ENCODE measurements at regions not wholly inside any gene's neighbourhood (a gene's known extent, or its start where the extent isn't known, plus 50 kb on each side); places are given as distances from the start of the nearest gene placed in this dataset.

- no peak for DNase-seq
Observed at GRCh38 chr5:61969755-61970154, 336.3 kb upstream of the KIF2A start.

DNA sequence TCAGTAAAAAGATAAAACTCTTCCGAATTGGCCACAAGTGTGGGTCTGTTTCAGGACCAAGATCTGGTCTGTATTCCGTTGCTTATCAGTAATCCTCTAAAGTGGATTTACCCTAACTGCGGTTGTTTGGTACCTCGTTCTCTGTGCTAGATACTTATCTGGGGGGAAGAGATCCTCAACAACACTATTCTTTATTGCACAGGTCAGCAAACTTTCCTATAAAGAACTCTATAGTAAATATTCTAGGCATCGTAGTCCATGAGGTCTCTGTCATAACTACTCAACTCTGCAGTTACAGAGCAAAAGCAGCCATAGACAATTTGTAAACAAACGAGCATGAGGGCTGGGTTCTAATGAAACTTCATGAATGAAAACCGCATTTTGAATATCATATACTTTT lies 335.8 kb upstream of the KIF2A start:
- no peak for DNase-seq

DNA sequence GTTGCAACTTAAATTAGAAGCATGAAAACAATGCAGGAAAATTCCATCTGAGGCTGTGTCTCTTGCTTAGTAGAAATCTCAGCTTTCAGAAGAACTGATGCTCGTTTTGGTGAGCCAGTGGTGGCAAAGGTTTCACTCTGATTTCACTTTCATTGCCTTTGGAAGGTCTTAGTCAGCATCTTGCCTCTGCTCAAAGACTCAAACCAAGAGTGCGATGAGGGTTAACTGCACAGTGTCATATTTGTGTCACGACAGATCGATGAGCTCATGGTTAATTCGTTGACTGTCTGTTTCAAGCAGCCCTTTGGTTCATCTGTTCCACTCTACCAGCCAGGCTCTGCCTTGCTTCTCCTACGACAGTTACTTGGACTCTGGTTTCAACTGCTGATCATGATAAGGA lies 331.3 kb upstream of the KIF2A start:
- DNase-seq, result no peak

DNA sequence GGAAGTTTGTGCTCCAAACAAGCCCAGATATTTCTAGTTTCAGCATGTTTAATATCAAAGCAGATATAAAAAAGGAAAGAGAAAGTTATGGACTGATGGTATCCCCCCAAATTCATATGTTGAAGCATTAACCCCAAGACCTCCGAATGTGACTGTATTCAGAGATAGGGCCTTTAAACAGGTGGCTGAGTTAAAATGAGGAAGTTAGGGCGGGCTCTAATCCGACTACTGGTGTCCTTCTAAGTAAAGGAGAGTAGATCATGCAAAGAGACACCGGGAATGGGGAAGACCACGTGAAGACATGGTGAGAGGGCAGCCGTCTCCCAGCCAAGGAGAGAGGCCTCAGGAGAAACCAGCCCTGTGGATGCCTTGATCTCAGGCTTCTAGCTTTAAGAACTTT lies 324.1 kb upstream of the KIF2A start:
- DNase-seq, result no peak

DNA sequence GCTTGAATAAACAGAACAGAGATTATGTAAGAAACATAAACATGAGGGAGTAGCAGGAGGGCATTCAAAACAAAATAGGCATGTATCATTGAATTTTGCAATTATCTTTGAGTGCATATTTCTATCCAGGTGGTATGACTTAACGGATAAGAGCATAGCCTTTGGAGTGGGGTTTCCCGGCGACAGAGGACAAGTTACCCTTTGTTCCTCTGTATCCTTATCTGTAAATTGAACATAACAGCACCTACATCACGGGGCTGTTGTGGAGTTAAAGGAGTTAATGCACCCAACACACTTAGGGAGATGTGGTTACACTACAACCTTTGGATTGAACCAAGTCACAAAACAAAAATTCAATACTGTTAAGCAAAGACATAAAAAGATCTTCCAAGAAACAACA lies 314.6 kb upstream of the KIF2A start:
- no peak for DNase-seq

DNA sequence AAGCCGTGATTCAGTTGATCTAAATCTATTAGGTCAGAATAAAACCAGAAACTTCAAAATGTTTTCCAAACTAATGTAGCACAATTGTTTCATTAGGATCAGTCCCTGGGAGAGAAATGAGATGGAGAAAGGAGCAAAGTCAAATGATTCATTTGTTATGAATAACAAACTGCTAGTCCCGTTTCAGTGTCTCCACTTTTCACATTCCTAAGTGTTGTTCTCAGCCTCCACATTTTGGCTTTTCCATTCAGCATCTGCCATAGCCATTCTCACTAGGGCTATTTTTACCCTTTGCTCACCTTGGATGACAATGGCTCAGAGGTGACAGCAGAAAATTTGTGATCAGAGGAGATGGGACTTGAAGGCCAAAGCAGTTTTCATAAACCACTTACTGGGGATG lies 314.1 kb upstream of the KIF2A start:
- no peak for DNase-seq

GRCh38 chr5:61993295-61993927 lies 312.6 kb upstream of the KIF2A start:
- no peak for DNase-seq

- DNase-seq, result no peak
Observed at GRCh38 chr5:61994171-61994570, 311.8 kb upstream of the KIF2A start.

DNA sequence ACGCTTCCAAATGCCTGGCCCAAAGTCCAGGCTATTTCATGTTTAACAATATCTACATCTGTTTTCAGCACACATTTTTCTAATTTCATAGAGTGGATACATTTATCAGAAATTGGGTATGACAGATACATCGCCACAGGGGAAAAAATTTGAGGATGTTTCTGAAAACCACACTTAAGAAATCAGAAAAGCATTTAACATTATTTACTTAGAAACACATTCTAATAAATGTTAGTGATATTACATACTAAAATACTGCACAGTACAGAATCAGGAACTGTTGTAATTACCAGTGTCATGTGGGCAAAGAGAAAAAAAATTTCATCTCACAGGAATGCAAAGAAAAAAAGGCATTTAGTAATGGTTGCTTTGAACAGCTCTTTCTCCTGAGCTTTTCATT lies 310.5 kb upstream of the KIF2A start:
- DNase-seq, result no peak

DNA sequence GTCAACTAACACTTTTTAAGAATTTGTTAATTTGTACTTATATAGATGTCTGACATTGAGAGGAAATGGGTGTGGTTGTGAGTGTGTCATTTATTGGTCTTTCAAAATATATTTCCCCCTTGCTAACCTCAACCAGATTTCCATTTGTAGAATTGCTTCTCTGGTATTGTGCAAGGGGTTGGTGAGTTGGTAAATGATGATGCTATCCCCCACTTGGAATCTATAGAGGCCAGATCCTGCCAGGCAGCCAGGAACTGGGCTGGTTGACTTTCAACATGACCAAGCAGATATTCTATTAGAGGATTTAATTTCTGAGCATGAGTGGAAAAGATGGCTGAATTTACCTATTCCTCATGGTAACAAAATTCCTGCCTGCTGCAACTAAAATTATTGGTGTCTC lies 306.6 kb upstream of the KIF2A start:
- DNase-seq, result no peak

DNA sequence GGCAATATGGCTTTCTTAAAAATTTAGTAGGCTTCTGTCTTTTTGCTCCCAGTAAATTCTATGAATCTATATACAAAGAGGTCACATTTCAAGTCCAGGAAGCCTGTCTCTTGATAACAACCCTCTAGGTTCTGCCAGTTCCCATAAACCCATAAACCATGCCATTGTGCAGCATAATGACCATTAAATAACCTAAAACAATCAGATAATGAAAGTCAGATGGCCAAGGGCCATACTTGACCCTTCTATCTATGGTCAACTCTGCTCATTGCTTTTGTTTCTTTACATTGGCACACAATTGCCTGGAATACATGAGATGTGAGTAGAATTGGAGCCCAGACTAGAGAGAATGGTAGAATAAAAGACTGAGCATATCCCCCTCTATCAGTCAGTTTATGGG lies 305.4 kb upstream of the KIF2A start:
- no peak for DNase-seq

GRCh38 chr5:62001640-62002039 lies 304.4 kb upstream of the KIF2A start:
- DNase-seq, result no peak

- DNase-seq, result no peak
Observed at GRCh38 chr5:62002436-62002835, 303.6 kb upstream of the KIF2A start.

- no peak for DNase-seq
Observed at GRCh38 chr5:62005551-62005950, 300.5 kb upstream of the KIF2A start.

GRCh38 chr5:62007457-62007856 lies 298.5 kb upstream of the KIF2A start:
- DNase-seq, result no peak

- DNase-seq, result no peak
Observed at GRCh38 chr5:62011089-62011664, 294.8 kb upstream of the KIF2A start.

GRCh38 chr5:62017092-62017491 lies 288.9 kb upstream of the KIF2A start:
- no peak for DNase-seq

- no peak for DNase-seq
Observed at GRCh38 chr5:62029303-62029702, 276.7 kb upstream of the KIF2A start.

- DNase-seq, result no peak
Observed at GRCh38 chr5:62030326-62030725, 275.7 kb upstream of the KIF2A start.

GRCh38 chr5:62038024-62038423 lies 268.0 kb upstream of the KIF2A start:
- no peak for DNase-seq

DNA sequence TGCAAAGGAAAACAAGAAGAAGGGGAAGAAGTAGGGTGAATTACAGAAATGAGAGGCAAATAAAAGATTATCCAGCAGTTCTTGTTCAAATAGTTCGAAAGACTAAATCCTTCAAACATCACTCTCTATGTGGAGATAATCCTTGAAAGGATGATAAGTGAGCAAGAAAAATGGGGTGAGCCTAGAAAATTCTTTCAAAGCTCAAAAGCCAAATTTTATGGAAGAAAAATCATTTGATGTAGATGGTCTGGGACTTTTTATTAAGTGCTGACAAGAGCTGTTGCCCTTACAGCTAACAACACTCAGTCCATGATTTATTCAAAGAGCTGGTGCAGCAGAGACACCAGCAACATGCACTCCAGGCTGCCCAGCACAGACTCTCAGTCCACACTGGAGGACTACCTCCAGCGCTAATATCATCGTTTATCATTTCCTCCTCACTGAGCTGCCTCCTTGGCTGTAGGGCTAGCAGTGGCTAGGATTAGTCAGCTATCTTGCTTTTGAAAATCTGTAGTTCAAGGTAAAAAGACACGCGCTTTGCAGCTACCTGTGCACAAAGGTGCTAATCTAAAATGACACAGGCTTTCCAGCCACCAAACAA lies 264.8 kb upstream of the KIF2A start:
- no peak for DNase-seq

DNA sequence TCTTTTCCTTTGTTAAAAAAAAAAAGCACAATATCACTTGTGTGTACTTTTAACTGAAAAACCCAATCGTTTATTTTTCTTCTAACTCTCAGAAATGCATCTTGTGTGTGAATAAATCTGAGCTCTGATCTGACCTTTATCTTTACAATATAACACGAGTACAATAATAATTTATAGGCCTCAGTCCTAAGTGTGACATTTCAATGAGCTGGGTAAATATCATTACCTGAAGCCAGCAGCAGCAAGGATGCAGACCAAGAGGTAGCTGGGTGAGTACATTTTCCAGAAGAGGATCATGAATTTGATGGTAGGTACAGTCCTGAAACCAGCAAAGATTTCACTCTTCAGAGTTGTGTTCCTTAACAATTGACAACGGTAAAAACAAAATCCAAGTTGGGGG lies 264.0 kb upstream of the KIF2A start:
- DNase-seq, result no peak

GRCh38 chr5:62043289-62044280 lies 262.4 kb upstream of the KIF2A start:
- DNase-seq, result no peak

DNA sequence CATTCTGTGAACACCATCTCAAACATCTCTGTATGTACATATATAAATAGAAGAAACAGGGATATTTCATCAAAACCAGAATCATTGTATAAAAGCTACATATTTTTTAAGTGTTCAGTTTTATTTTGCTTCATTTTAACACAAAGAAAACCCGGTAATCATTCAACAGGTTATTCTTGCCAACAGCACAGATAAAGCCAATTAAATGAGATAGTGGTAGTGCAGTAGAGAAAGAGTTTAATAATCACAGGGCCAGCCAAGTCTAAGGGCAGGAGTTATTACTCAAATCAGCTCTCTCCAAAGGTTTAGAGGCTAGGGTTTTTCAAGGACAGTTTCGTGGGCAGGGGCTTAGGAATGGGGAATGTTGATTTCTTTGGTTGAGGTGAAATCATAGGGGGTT lies 261.0 kb upstream of the KIF2A start:
- DNase-seq, result no peak

Data from NK-92 treated with Interleukin-12 subunit alpha and Interleukin-12 subunit beta, amount 100 ng/mL, for 24 hours (cell line).